ENCODE measurements at regions not wholly inside any gene's neighbourhood (a gene's known extent, or its start where the extent isn't known, plus 50 kb on each side); places are given as distances from the start of the nearest gene placed in this dataset.

GRCh38 chr5:73267766-73268435 lies 94.9 kb downstream of the TMEM174 start:
- TF ChIP-seq CTCF (conservative IDR thresholded peaks at IDR 0.05; ENCODE audit: low read depth in 2 of 2): no peak
- no peak for TF ChIP-seq EZH2 (IDR thresholded peaks at IDR 0.05; ENCODE audit: low read depth, unreplicated experiment)
- TF ChIP-seq POLR2AphosphoS5 (IDR thresholded peaks at IDR 0.05; ENCODE audit: low read depth): no peak
- no peak for TF ChIP-seq REST (IDR thresholded peaks at IDR 0.05; ENCODE audit: unreplicated experiment)
- no peak for TF ChIP-seq EZH2phosphoT487 (IDR thresholded peaks at IDR 0.05; ENCODE audit: unreplicated experiment)
- no peak for TF ChIP-seq ZNF331 (CRISPR knock-in tag; IDR thresholded peaks at IDR 0.05; ENCODE audit: low read depth)
- no peak for TF ChIP-seq JUNB (IDR thresholded peaks at IDR 0.05; ENCODE audit: unreplicated experiment)
- no peak for TF ChIP-seq STAT1 (IDR thresholded peaks at IDR 0.05; ENCODE audit: unreplicated experiment)
